ENCODE measurements at regions not wholly inside any gene's neighbourhood (a gene's known extent, or its start where the extent isn't known, plus 50 kb on each side); places are given as distances from the start of the nearest gene placed in this dataset.

DNA sequence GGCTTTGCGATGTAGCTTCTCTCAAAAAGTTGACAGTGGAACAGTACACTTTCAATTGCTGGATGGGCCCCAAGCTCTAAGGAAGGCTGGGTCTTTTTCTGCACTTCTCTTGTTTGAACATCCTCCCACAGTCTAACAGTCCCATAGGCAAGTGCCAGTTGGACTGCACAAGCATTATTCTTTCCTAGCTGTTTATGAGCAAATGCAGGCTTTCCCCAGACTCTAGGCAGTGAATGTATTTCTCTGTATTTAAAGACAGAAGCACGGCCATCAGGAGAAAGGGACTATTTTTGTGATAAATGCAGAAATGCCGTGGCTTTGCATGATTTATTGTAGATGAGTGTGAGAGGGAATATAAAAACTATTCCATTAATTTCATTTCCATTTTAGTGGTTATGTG is 539.3 kb upstream of the LMCD1 start:
- no peak for DNase-seq (ENCODE audit: low read depth)
- H3K4me3 ChIP-seq (ENCODE audit: control insufficient read depth, low read depth, low read length): no peak overlapping the region
- TF ChIP-seq, protein P1, sequence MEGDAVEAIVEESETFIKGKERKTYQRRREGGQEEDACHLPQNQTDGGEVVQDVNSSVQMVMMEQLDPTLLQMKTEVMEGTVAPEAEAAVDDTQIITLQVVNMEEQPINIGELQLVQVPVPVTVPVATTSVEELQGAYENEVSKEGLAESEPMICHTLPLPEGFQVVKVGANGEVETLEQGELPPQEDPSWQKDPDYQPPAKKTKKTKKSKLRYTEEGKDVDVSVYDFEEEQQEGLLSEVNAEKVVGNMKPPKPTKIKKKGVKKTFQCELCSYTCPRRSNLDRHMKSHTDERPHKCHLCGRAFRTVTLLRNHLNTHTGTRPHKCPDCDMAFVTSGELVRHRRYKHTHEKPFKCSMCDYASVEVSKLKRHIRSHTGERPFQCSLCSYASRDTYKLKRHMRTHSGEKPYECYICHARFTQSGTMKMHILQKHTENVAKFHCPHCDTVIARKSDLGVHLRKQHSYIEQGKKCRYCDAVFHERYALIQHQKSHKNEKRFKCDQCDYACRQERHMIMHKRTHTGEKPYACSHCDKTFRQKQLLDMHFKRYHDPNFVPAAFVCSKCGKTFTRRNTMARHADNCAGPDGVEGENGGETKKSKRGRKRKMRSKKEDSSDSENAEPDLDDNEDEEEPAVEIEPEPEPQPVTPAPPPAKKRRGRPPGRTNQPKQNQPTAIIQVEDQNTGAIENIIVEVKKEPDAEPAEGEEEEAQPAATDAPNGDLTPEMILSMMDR (IDR thresholded peaks at IDR 0.05; ENCODE audit: control insufficient read depth, insufficient read depth, low read depth, low read length, missing control alignments): no peak

DNA sequence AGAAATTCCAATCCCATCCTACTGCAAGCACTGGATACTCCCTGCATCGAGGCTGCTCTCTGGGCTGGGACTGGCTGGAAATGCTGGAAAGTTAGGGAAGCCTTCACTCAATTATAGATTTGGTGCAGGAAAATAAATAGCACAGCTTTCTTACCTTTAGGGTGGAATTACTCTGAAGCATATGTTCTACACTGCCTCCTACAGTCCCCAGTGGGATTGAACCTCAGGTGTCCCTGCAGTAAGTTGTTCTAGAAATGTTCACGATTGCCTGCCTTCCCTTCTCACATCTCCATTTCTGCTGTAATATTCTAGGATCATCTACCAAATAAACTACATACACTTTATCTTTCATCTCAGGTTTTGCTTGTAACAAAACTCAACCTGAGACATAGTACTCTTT is 536.7 kb upstream of the LMCD1 start:
- TF ChIP-seq, protein P1 (IDR thresholded peaks at IDR 0.05; ENCODE audit: control insufficient read depth, insufficient read depth, low read depth, low read length, missing control alignments): no peak
- DNase-seq (ENCODE audit: low read depth): no peak
- H3K4me3 ChIP-seq (ENCODE audit: control insufficient read depth, low read depth, low read length): no peak overlapping the region

DNA sequence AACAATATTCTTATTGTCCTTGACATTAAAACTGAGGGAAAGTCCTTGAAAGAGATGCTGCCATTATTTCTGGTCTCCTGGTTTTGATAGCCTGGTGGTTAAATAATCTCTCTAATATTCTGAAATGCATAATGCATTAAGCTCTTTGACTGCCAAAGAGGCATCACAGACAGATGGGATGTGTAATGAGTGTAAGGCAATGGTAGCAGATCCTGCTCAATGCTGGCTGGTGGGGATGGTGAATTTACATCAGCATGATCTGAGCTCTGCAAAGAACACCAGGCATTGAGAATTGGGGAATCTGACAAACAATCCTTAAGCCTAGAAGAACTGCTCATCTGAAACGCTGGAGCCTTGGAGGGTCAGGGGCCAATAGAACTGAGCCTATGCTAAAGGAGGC is 528.6 kb upstream of the LMCD1 start:
- DNase-seq (ENCODE audit: low read depth): no peak
- TF ChIP-seq, protein P1 (IDR thresholded peaks at IDR 0.05; ENCODE audit: control insufficient read depth, insufficient read depth, low read depth, low read length, missing control alignments): no peak
- H3K4me3 ChIP-seq (ENCODE audit: control insufficient read depth, low read depth, low read length): no peak overlapping the region

DNA sequence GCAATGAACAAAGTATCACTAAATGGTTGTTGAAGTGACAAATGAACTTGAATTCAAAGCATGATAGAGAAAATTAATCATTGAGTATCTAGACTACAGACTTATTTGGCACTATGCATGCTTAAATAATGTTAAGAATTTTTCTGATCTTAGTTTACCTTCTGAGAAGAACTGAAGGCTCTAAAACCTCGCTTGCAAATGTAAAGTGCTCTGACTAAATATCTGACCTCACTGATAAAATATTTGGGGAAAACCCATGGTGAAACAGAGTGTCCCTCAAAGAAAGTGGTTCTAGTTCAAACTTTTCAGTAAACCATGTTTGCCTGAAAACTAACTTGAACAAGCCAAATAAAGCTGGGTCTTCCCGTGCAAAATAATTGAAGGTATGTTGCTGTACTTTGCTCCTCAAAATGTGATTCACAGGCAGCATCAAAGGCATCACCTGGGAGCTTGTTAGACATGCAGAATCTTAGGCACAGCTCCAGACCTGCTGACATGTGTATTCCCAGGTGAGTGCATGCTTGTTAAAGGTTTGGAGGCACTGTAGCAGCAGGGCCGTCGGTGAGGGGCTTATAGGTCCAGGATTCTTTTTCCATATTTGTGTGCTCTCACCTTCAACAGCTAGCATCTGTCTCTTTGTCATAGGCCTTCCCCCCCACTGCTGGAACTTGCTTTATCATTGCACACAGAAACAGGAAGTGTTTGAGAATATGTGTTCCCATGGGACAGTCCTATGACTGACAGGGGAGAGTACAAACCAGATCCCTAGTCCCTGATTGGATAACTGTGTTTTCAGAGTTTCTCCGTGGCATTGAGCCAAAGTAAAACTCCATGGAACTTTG is 524.2 kb upstream of the LMCD1 start:
- TF ChIP-seq, protein P1 (IDR thresholded peaks at IDR 0.05; ENCODE audit: control insufficient read depth, insufficient read depth, low read depth, low read length, missing control alignments): no peak
- H3K4me3 ChIP-seq (ENCODE audit: control insufficient read depth, low read depth, low read length): no peak overlapping the region
- no peak for DNase-seq (ENCODE audit: low read depth)

DNA sequence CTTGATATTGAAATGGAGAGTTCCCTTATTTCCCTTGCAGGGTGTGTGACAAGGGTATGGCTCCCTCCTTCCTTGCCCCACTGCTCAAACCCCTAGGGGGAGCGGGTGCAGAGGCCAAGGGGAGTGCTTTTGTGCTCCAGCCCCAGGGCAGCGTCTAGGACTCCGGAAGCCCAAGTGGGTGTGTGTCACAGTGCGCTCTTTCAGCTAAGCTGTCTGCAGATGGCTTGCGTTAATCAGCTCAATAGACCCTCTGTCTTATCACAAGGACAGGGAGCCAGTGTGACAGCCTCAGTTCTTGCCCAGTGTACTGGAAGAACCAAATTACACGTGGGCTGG is 523.6 kb upstream of the LMCD1 start:
- TF ChIP-seq, protein P1 (IDR thresholded peaks at IDR 0.05; ENCODE audit: control insufficient read depth, insufficient read depth, low read depth, low read length, missing control alignments): no peak
- no peak for DNase-seq (ENCODE audit: low read depth)
- no peak overlapping the region for H3K4me3 ChIP-seq (ENCODE audit: control insufficient read depth, low read depth, low read length)

DNA sequence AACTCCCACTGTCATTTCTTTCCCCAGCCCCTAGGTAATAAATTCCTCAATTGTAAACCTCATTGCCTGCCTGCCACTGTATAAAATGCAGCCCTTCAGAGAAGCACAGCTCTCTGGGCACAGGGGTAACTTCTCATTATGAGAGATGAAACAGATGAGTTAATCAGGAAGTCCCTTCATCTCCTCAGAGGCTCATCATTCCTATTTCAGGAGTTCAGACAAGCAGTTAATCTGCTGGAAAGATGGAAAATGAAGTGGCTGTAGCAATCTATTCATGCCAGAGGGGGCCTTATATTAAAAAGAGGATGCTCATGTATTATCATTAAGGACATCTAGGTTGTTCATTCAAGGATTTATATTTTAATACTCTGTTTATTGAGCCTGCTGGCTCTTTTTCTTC is 519.5 kb upstream of the LMCD1 start:
- DNase-seq (ENCODE audit: low read depth): no peak
- H3K4me3 ChIP-seq (ENCODE audit: control insufficient read depth, low read depth, low read length): no peak overlapping the region
- TF ChIP-seq, protein P1 (IDR thresholded peaks at IDR 0.05; ENCODE audit: control insufficient read depth, insufficient read depth, low read depth, low read length, missing control alignments): no peak
